MM.1S (cell line): ENCODE measurements at regions not wholly inside any gene's neighbourhood (a gene's known extent, or its start where the extent isn't known, plus 50 kb on each side); places are given as distances from the start of the nearest gene placed in this dataset.

ENCODE experiments used
- DNase-seq: peaks from one replicate; pipeline ENCODE4 v3.0.0-alpha.2; 2015
- H2AFZ ChIP-seq: fragments of 300-600 bp; sonication (generic); 2 replicates; pipeline ENCODE4 v1.6.0; 2016; ENCODE audit warnings: antibody characterized with exemption, low read length
- H3F3A ChIP-seq: fragments of 300-600 bp; sonication (generic); 2 replicates; pipeline ENCODE4 v1.6.1; 2016; ENCODE audit warnings: mild to moderate bottlenecking, antibody characterized with exemption, low read length, moderate library complexity, mixed read lengths; ENCODE audit not compliant: insufficient read depth
- H3K27ac ChIP-seq: fragments of 300-600 bp; sonication (generic); 2 replicates; pipeline ENCODE4 v1.5.1; 2016; ENCODE audit warnings: mild to moderate bottlenecking, low read length
- H3K27me3 ChIP-seq: fragments of 300-600 bp; sonication (generic); replicated peaks from 2 replicates; pipeline ENCODE4 v1.6.0; 2016; ENCODE audit warnings: low read length; ENCODE audit not compliant: insufficient read depth
- H3K36me3 ChIP-seq: fragments of 300-600 bp; sonication (generic); replicated peaks from 2 replicates; pipeline ENCODE4 v1.6.1; 2016; ENCODE audit warnings: mild to moderate bottlenecking, low read length, mixed read lengths; ENCODE audit not compliant: insufficient read depth
- H3K4me1 ChIP-seq: fragments of 300-600 bp; sonication (generic); 2 replicates; pipeline ENCODE4 v1.6.1; 2016; ENCODE audit warnings: low read length, mixed read lengths
- H3K4me2 ChIP-seq: fragments of 300-600 bp; sonication (generic); 2 replicates; pipeline ENCODE4 v1.6.0; 2016; ENCODE audit warnings: low read depth, low read length
- H3K4me3 ChIP-seq: fragments of 300-600 bp; sonication (generic); 2 replicates; pipeline ENCODE4 v1.5.1; 2016; ENCODE audit warnings: low read length, mixed read lengths
- H3K79me2 ChIP-seq: fragments of 300-600 bp; sonication (generic); 2 replicates; pipeline ENCODE4 v1.6.1; 2016; ENCODE audit warnings: mixed run types, low read length, mixed read lengths
- H3K9ac ChIP-seq: fragments of 300-600 bp; sonication (generic); 2 replicates; pipeline ENCODE4 v1.6.1; 2016; ENCODE audit warnings: low read length, mixed read lengths
- H3K9me2 ChIP-seq: fragments of 300-600 bp; sonication (generic); replicated peaks from 2 replicates; pipeline ENCODE4 v1.6.1; 2016; ENCODE audit warnings: mild to moderate bottlenecking, low read length, mixed read lengths; ENCODE audit not compliant: insufficient read depth
- H3K9me3 ChIP-seq: fragments of 300-600 bp; sonication (generic); replicated peaks from 2 replicates; pipeline ENCODE4 v1.6.1; 2016; ENCODE audit warnings: mild to moderate bottlenecking, low read length, mixed read lengths; ENCODE audit not compliant: insufficient read depth
- H4K20me1 ChIP-seq: fragments of 300-600 bp; sonication (generic); 2 replicates; pipeline ENCODE4 v1.6.1; 2016; ENCODE audit warnings: mild to moderate bottlenecking, low read length, moderate library complexity, mixed read lengths; ENCODE audit not compliant: insufficient read depth
- CTCF ChIP-seq: fragments of 300-600 bp; sonication (generic); IDR thresholded peaks from 2 replicates; pipeline ENCODE4 v1.5.1; 2016; ENCODE audit warnings: antibody characterized with exemption, low read length, mixed read lengths
- EZH2 ChIP-seq: fragments of 300-600 bp; sonication (generic); optimal IDR thresholded peaks from 2 replicates; pipeline ENCODE3; 2017; ENCODE audit warnings: low read depth, mild to moderate bottlenecking, antibody characterized with exemption, low read length, mixed read lengths
- EZH2phosphoT487 ChIP-seq: fragments of 300-600 bp; sonication (generic); IDR thresholded peaks from 2 replicates; pipeline ENCODE4 v1.6.1; 2018; ENCODE audit warnings: antibody characterized with exemption, low read length

GRCh38 chrX:15914486-15914885, 59.9 kb upstream of the AP1S2 start:
- Histone ChIP-seq H3K9me2 (no peaks in the 10 kb centered on the region), H3K4me2 (no peak overlapping the region), H3K4me1 (no peaks in the 10 kb centered on the region), H2AFZ (no peak overlapping the region), H3K79me2 (no peaks in the 10 kb centered on the region), H4K20me1 (no peaks in the 10 kb centered on the region), H3K4me3 (no peak overlapping the region), H3K27me3 (no peaks in the 10 kb centered on the region), H3F3A (no peaks in the 10 kb centered on the region), H3K9ac (no peak overlapping the region), H3K9me3 (no peaks in the 10 kb centered on the region), H3K36me3 (no peaks in the 10 kb centered on the region), H3K27ac (no peak overlapping the region)
- no peak for DNase-seq
- TF ChIP-seq EZH2phosphoT487 (no peak), EZH2 (no peak), CTCF (no peak)

- no peaks in the 10 kb centered on the region for H3K4me1 ChIP-seq
- DNase-seq: no peak
- no peaks in the 10 kb centered on the region for H3K9me2 ChIP-seq
- H4K20me1 ChIP-seq: no peaks in the 10 kb centered on the region
- H2AFZ ChIP-seq: no peak overlapping the region
- H3K27ac ChIP-seq: no peak overlapping the region
- no peak overlapping the region for H3K4me3 ChIP-seq
- no peaks in the 10 kb centered on the region for H3K9me3 ChIP-seq
- no peak overlapping the region for H3K9ac ChIP-seq
- no peaks in the 10 kb centered on the region for H3K36me3 ChIP-seq
- TF ChIP-seq CTCF (no peak), EZH2phosphoT487 (no peak), EZH2 (no peak)
- no peak overlapping the region for H3K4me2 ChIP-seq
- H3K79me2 ChIP-seq: no peaks in the 10 kb centered on the region
- H3K27me3 ChIP-seq: no peaks in the 10 kb centered on the region
- H3F3A ChIP-seq: no peaks in the 10 kb centered on the region
Measured at GRCh38 chrX:15913146-15913545, 58.5 kb upstream of the AP1S2 start.

- H3K4me3 ChIP-seq: no peak overlapping the region
- H3K79me2 ChIP-seq: no peaks in the 10 kb centered on the region
- no peak for DNase-seq
- no peaks in the 10 kb centered on the region for H3K36me3 ChIP-seq
- no peak overlapping the region for H3K27ac ChIP-seq
- H3K9ac ChIP-seq: no peak overlapping the region
- TF ChIP-seq CTCF (no peak), EZH2 (no peak), EZH2phosphoT487 (no peak)
- H4K20me1 ChIP-seq: no peaks in the 10 kb centered on the region
- no peak overlapping the region for H3K4me2 ChIP-seq
- H3K27me3 ChIP-seq: no peaks in the 10 kb centered on the region
- no peaks in the 10 kb centered on the region for H3K4me1 ChIP-seq
- no peaks in the 10 kb centered on the region for H3F3A ChIP-seq
- no peaks in the 10 kb centered on the region for H3K9me3 ChIP-seq
- no peaks in the 10 kb centered on the region for H3K9me2 ChIP-seq
- no peak overlapping the region for H2AFZ ChIP-seq
Measured at GRCh38 chrX:15911734-15912550, 57.3 kb upstream of the AP1S2 start.
